Caco-2 (cell line): ENCODE measurements at regions not wholly inside any gene's neighbourhood (a gene's known extent, or its start where the extent isn't known, plus 50 kb on each side); places are given as distances from the start of the nearest gene placed in this dataset.

ENCODE experiments used
- BruUV-seq: library from RNA; stranded (reverse); fragments of 400-500 nt; replicated peaks from 2 replicates; lab custom pipeline; 2021; lab: Mats Ljungman, UMichigan
- CTCF ChIA-PET: fragments of 300-600 bp; sonication (Branson Sonifier 250); formaldehyde crosslinking; loops from one replicate; lab custom pipeline; 2022; ENCODE audit warnings: antibody characterized with exemption; lab: Charles Lee
- POLR2A ChIA-PET: fragments of 300-600 bp; sonication (Branson Sonifier 250); formaldehyde crosslinking; loops from one replicate; lab custom pipeline; 2022; ENCODE audit warnings: antibody characterized with exemption; lab: Charles Lee
- DNase-seq, 2 experiments: peaks; one replicate each; pipeline versions ENCODE4 v3.0.0 to v3.0.0-alpha.2; 2020 to 2022
- H3K27me3 ChIP-seq: replicated peaks from 2 replicates; pipeline ENCODE4 v1.6.0; 2011; ENCODE audit warnings: low read length; ENCODE audit not compliant: control insufficient read depth, insufficient read depth
- H3K36me3 ChIP-seq: 2 replicates; pipeline ENCODE4 v1.5.1; 2011; ENCODE audit warnings: low read length; ENCODE audit not compliant: control insufficient read depth, insufficient read depth
- H3K4me1 ChIP-seq: fragments of 250-450 bp; sonication (Bioruptor Pico); 2 replicates; pipeline ENCODE4 v1.5.1; 2020; ENCODE audit warnings: mild to moderate bottlenecking
- H3K4me3 ChIP-seq: 2 replicates; pipeline ENCODE4 v1.5.1; 2011; ENCODE audit warnings: low read depth, mild to moderate bottlenecking, control low read depth, low read length
- H3K9me3 ChIP-seq: fragments of 250-450 bp; sonication (Bioruptor Pico); 2 replicates; pipeline ENCODE4 v1.5.1; 2020; ENCODE audit warnings: mild to moderate bottlenecking, moderate library complexity
- H3K27ac Mint-ChIP-seq: one replicate; pipeline ENCODE4 v1.8.0; 2022; ENCODE audit warnings: mixed read lengths; ENCODE audit not compliant: unreplicated experiment
- H3K27me3 Mint-ChIP-seq: one replicate; pipeline ENCODE4 v1.8.0; 2022; ENCODE audit warnings: mixed read lengths; ENCODE audit not compliant: insufficient read depth, unreplicated experiment
- H3K36me3 Mint-ChIP-seq: one replicate; pipeline ENCODE4 v1.8.0; 2022; ENCODE audit warnings: mild to moderate bottlenecking, mixed read lengths; ENCODE audit not compliant: insufficient read depth, unreplicated experiment
- H3K4me1 Mint-ChIP-seq: one replicate; pipeline ENCODE4 v1.8.0; 2022; ENCODE audit warnings: low read depth, mixed read lengths; ENCODE audit not compliant: unreplicated experiment
- H3K4me3 Mint-ChIP-seq: one replicate; pipeline ENCODE4 v1.8.0; 2022; ENCODE audit warnings: mild to moderate bottlenecking, moderate library complexity, mixed read lengths; ENCODE audit not compliant: unreplicated experiment
- H3K9me3 Mint-ChIP-seq: one replicate; pipeline ENCODE4 v1.8.0; 2022; ENCODE audit warnings: mixed read lengths; ENCODE audit not compliant: unreplicated experiment
- CTCF ChIP-seq, 2 experiments: fragments of 200-600 bp in 1 of 2; IDR thresholded peaks; 1 replicate in 1 of 2; 2 replicates in 1 of 2; pipeline versions ENCODE4 v1.5.1 to v1.8.0; 2011 to 2022; ENCODE audit warnings: antibody characterized with exemption in 1 of 2, control low read depth in 1 of 2, inconsistent platforms in 1 of 2, low read depth in 1 of 2, low read length in 1 of 2, mild to moderate bottlenecking in 1 of 2, moderate library complexity in 1 of 2; ENCODE audit not compliant: insufficient read depth in 1 of 2, severe bottlenecking in 1 of 2, unreplicated experiment in 1 of 2
- intact Hi-C: fragments of 100-400 bp; cut with micrococcal nuclease; formaldehyde crosslinking; loops from one replicate; pipeline ENCODE4 v1.10.0; 2022; ENCODE audit not compliant: unreplicated experiment

GRCh38 chr7:67599331-67600062, 602.9 kb downstream of the TYW1 start:
- H3K27ac Mint-ChIP-seq = no peak overlapping the region
- CTCF ChIA-PET = no interaction called here
- no peak overlapping the region for H3K4me3 Mint-ChIP-seq
- TF ChIP-seq CTCF (IDR thresholded peaks at IDR 0.05; ENCODE audit: insufficient read depth in 1 of 2, low read depth in 1 of 2, low read length in 1 of 2, severe bottlenecking in 1 of 2, unreplicated experiment in 1 of 2) = no peak
- Histone ChIP-seq H3K36me3 (no peaks in the 10 kb centered on the region), H3K4me3 (no peak overlapping the region), H3K9me3 (peaks cover 2% of the 10 kb centered on the region), H3K4me1 (no peaks in the 10 kb centered on the region), H3K27me3 (no peaks in the 10 kb centered on the region)
- no TSS peak for BruUV-seq
- DNase-seq = no peak
- peaks cover under 1% of the 10 kb centered on the region for H3K9me3 Mint-ChIP-seq
- intact Hi-C loops = no loop called here
- no peaks in the 10 kb centered on the region for H3K36me3 Mint-ChIP-seq
- peaks cover 8% of the 10 kb centered on the region for H3K27me3 Mint-ChIP-seq
- H3K4me1 Mint-ChIP-seq = no peaks in the 10 kb centered on the region
- POLR2A ChIA-PET = no interaction called here

GRCh38 chr7:67602246-67602887, 605.7 kb downstream of the TYW1 start:
- intact Hi-C loops = no loop called here
- H3K36me3 ChIP-seq = no peaks in the 10 kb centered on the region
- H3K4me1 ChIP-seq = no peaks in the 10 kb centered on the region
- no peak overlapping the region for H3K4me3 ChIP-seq
- POLR2A ChIA-PET = no interaction called here
- H3K9me3 ChIP-seq = peaks cover 10% of the 10 kb centered on the region
- H3K27me3 ChIP-seq = no peaks in the 10 kb centered on the region
- Mint-ChIP-seq H3K27ac (no peak overlapping the region), H3K4me3 (no peak overlapping the region), H3K9me3 (peaks cover 18% of the 10 kb centered on the region), H3K36me3 (no peaks in the 10 kb centered on the region), H3K4me1 (no peaks in the 10 kb centered on the region), H3K27me3 (peaks cover 5% of the 10 kb centered on the region)
- DNase-seq = no peak
- no TSS peak for BruUV-seq
- TF ChIP-seq CTCF (IDR thresholded peaks at IDR 0.05; ENCODE audit: insufficient read depth in 1 of 2, low read depth in 1 of 2, low read length in 1 of 2, severe bottlenecking in 1 of 2, unreplicated experiment in 1 of 2) = no peak
- CTCF ChIA-PET = no interaction called here

GRCh38 chr7:67604461-67605386, 608.1 kb downstream of the TYW1 start:
- Histone ChIP-seq H3K4me3 (no peak overlapping the region), H3K4me1 (no peaks in the 10 kb centered on the region), H3K36me3 (no peaks in the 10 kb centered on the region), H3K9me3 (peaks cover 10% of the 10 kb centered on the region), H3K27me3 (no peaks in the 10 kb centered on the region)
- peaks cover 18% of the 10 kb centered on the region for H3K9me3 Mint-ChIP-seq
- H3K27me3 Mint-ChIP-seq = peaks cover 7% of the 10 kb centered on the region
- TF ChIP-seq CTCF (IDR thresholded peaks at IDR 0.05; ENCODE audit: insufficient read depth in 1 of 2, low read depth in 1 of 2, low read length in 1 of 2, severe bottlenecking in 1 of 2, unreplicated experiment in 1 of 2) = no peak
- no peaks in the 10 kb centered on the region for H3K36me3 Mint-ChIP-seq
- H3K27ac Mint-ChIP-seq = no peak overlapping the region
- H3K4me1 Mint-ChIP-seq = no peaks in the 10 kb centered on the region
- CTCF ChIA-PET = no interaction called here
- H3K4me3 Mint-ChIP-seq = no peak overlapping the region
- POLR2A ChIA-PET = no interaction called here
- intact Hi-C loops = no loop called here
- DNase-seq = no peak
- BruUV-seq = no TSS peak
